HG03045 (cell line): ENCODE measurements at regions not wholly inside any gene's neighbourhood (a gene's known extent, or its start where the extent isn't known, plus 50 kb on each side); places are given as distances from the start of the nearest gene placed in this dataset.

Experiments
- ATAC-seq: cut with Tn5 transposase; IDR thresholded peaks from one replicate; pipeline ENCODE4 v1.9.1; 2021; ENCODE audit warnings: mild to moderate bottlenecking, moderate library complexity; ENCODE audit not compliant: unreplicated experiment

- no peak for ATAC-seq
Measured at GRCh38 chr15:96390986-96391385, 60.5 kb downstream of the NR2F2 start.

- no peak for ATAC-seq
Measured at GRCh38 chr15:96392380-96393208, 62.1 kb downstream of the NR2F2 start.

- no peak for ATAC-seq
Measured at GRCh38 chr15:96393209-96393513, 62.7 kb downstream of the NR2F2 start.

GRCh38 chr15:96395687-96396086 is 65.2 kb downstream of the NR2F2 start:
- no peak for ATAC-seq

- no peak for ATAC-seq
Measured at GRCh38 chr15:96398776-96399175, 68.3 kb downstream of the NR2F2 start.

GRCh38 chr15:96402403-96402802 is 71.9 kb downstream of the NR2F2 start:
- no peak for ATAC-seq

GRCh38 chr15:96403071-96403470 is 72.6 kb downstream of the NR2F2 start:
- no peak for ATAC-seq

GRCh38 chr15:96403932-96404331 is 73.4 kb downstream of the NR2F2 start:
- no peak for ATAC-seq

GRCh38 chr15:96404560-96404959 is 74.1 kb downstream of the NR2F2 start:
- ATAC-seq = no peak

- ATAC-seq = no peak
Measured at GRCh38 chr15:96406291-96406690, 75.8 kb downstream of the NR2F2 start.

- no peak for ATAC-seq
Measured at GRCh38 chr15:96406701-96407100, 76.2 kb downstream of the NR2F2 start.

GRCh38 chr15:96407482-96407881 is 77.0 kb downstream of the NR2F2 start:
- ATAC-seq = no peak

GRCh38 chr15:96408591-96409183 is 78.2 kb downstream of the NR2F2 start:
- no peak for ATAC-seq

GRCh38 chr15:96409215-96410138 is 79.0 kb downstream of the NR2F2 start:
- ATAC-seq = no peak

GRCh38 chr15:96410175-96411055 is 79.9 kb downstream of the NR2F2 start:
- ATAC-seq = no peak

GRCh38 chr15:96411056-96412031 is 80.8 kb downstream of the NR2F2 start:
- ATAC-seq = no peak

GRCh38 chr15:96412045-96412905 is 81.8 kb downstream of the NR2F2 start:
- ATAC-seq = no peak

- no peak for ATAC-seq
Measured at GRCh38 chr15:96412906-96413231, 82.4 kb downstream of the NR2F2 start.

GRCh38 chr15:96413657-96414056 is 83.2 kb downstream of the NR2F2 start:
- ATAC-seq = no peak
